Endothelial cell of umbilical vein (primary cell): ENCODE measurements at regions not wholly inside any gene's neighbourhood (a gene's known extent, or its start where the extent isn't known, plus 50 kb on each side); places are given as distances from the start of the nearest gene placed in this dataset.

Experiments used
- BruUV-seq: library from RNA; stranded (reverse); fragments of 400-500 nt; replicated peaks from 2 replicates; lab custom pipeline; 2021; lab: Mats Ljungman, UMichigan
- CTCF ChIA-PET: fragments of 300-600, 350-600 bp; sonication (Branson Sonifier 250); formaldehyde crosslinking; loops from one replicate; lab custom pipeline; 2021; ENCODE audit warnings: antibody characterized with exemption, inconsistent platforms; lab: Charles Lee
- POLR2A ChIA-PET: fragments of 300-600, 350-600 bp; sonication (Branson Sonifier 250); formaldehyde crosslinking; loops from one replicate; lab custom pipeline; 2021; ENCODE audit warnings: antibody characterized with exemption, inconsistent platforms; lab: Charles Lee
- DNase-seq: peaks from one replicate; pipeline ENCODE4 v3.0.0-alpha.2; 2011; ENCODE audit warnings: low read depth, low spot score
- FAIRE-seq: peaks from 2 replicates; lab custom pipeline; 2011; peaks lifted over from hg19 to GRCh38; lab: Jason Lieb, UNC
- H2AFZ ChIP-seq: 2 replicates; pipeline ENCODE4 v1.6.0; 2012; ENCODE audit warnings: low read depth, low read length, control low read depth, inconsistent platforms
- H3K27ac ChIP-seq: 2 replicates; pipeline ENCODE4 v1.5.1; 2011; ENCODE audit warnings: low read depth, mild to moderate bottlenecking, control low read depth, low read length, moderate library complexity; ENCODE audit not compliant: insufficient read depth
- H3K27me3 ChIP-seq, 2 experiments: 2 replicates each; pipeline versions ENCODE4 v1.6.0 to v1.6.1; 2011; ENCODE audit warnings: low read length in 2 of 2, mixed read lengths in 1 of 2; ENCODE audit not compliant: control insufficient read depth in 2 of 2, insufficient read depth in 2 of 2
- H3K36me3 ChIP-seq, 2 experiments: 2 replicates in 1 of 2; 3 replicates in 1 of 2; pipeline ENCODE4 v1.5.1; 2011; ENCODE audit warnings: low read length in 2 of 2, mild to moderate bottlenecking in 1 of 2, moderate library complexity in 1 of 2; ENCODE audit not compliant: control insufficient read depth in 2 of 2, insufficient read depth in 2 of 2; ENCODE audit errors: extremely low read depth in 1 of 2
- H3K4me1 ChIP-seq: 3 replicates; pipeline ENCODE4 v1.5.1; 2011; ENCODE audit warnings: mild to moderate bottlenecking, low read length; ENCODE audit not compliant: control insufficient read depth, insufficient read depth; ENCODE audit errors: extremely low read depth
- H3K4me2 ChIP-seq: 2 replicates; pipeline ENCODE4 v1.6.1; 2011; ENCODE audit warnings: low read length, control low read depth, mixed read lengths; ENCODE audit not compliant: insufficient read depth
- H3K4me3 ChIP-seq, 3 experiments: fragments of 200-600 bp in 1 of 3; sonication (generic), shearing (Covaris generic) in 1 of 3; replicated peaks in 1 of 3; 2 replicates each; pipeline ENCODE4 v1.5.1; 2011 to 2016; ENCODE audit warnings: control low read depth in 3 of 3, low read length in 3 of 3, mild to moderate bottlenecking in 2 of 3, inconsistent platforms in 1 of 3, low read depth in 1 of 3, moderate library complexity in 1 of 3; ENCODE audit not compliant: insufficient read depth in 1 of 3
- H3K79me2 ChIP-seq: 2 replicates; pipeline ENCODE4 v1.6.0; 2012; ENCODE audit warnings: low read length, inconsistent platforms; ENCODE audit not compliant: control insufficient read depth, insufficient read depth
- H3K9ac ChIP-seq: replicated peaks from 2 replicates; pipeline ENCODE3; 2011; ENCODE audit warnings: low read length, control low read depth; ENCODE audit not compliant: insufficient read depth; ENCODE audit errors: extremely low read depth
- H3K9me1 ChIP-seq: replicated peaks from 3 replicates; pipeline ENCODE4 v1.6.0; 2011; ENCODE audit warnings: mild to moderate bottlenecking, low read length; ENCODE audit not compliant: control insufficient read depth, insufficient read depth; ENCODE audit errors: extremely low read depth
- H3K9me3 ChIP-seq: replicated peaks from 2 replicates; pipeline ENCODE4 v1.5.1; 2012; ENCODE audit warnings: low read length, inconsistent platforms; ENCODE audit not compliant: control insufficient read depth, insufficient read depth
- H4K20me1 ChIP-seq: replicated peaks from 2 replicates; pipeline ENCODE3; 2011; ENCODE audit warnings: mild to moderate bottlenecking, low read length; ENCODE audit not compliant: control insufficient read depth, insufficient read depth; ENCODE audit errors: extremely low read depth
- EZH2 ChIP-seq: IDR thresholded peaks from 2 replicates; pipeline ENCODE4 v1.6.1; 2012; ENCODE audit warnings: borderline replicate concordance, low read depth, mild to moderate bottlenecking, moderate library complexity, low read length, inconsistent platforms; ENCODE audit not compliant: severe bottlenecking
- FOS ChIP-seq: IDR thresholded peaks from 2 replicates; pipeline ENCODE4 v1.6.1; 2011; ENCODE audit warnings: mild to moderate bottlenecking, low read length, moderate library complexity, borderline replicate concordance; ENCODE audit not compliant: insufficient read depth
- GATA2 ChIP-seq: IDR thresholded peaks from 2 replicates; pipeline ENCODE4 v1.7.0; 2011; ENCODE audit warnings: low read depth, mild to moderate bottlenecking, moderate library complexity, mixed read lengths, low read length; ENCODE audit not compliant: insufficient read length, insufficient read depth
- JUN ChIP-seq: IDR thresholded peaks from 2 replicates; pipeline ENCODE4 v1.6.1; 2011; ENCODE audit warnings: borderline replicate concordance, low read depth; ENCODE audit not compliant: insufficient read length, insufficient read depth
- MYC ChIP-seq: IDR thresholded peaks from one replicate; pipeline ENCODE4 v1.6.1; 2011; ENCODE audit warnings: mild to moderate bottlenecking, low read depth, low read length
- POLR2A ChIP-seq: IDR thresholded peaks from 2 replicates; pipeline ENCODE4 v1.6.1; 2012; ENCODE audit warnings: low read depth, mild to moderate bottlenecking, control low read depth, low read length
- POLR2AphosphoS5 ChIP-seq: IDR thresholded peaks from 2 replicates; pipeline ENCODE4 v1.6.1; 2012; ENCODE audit warnings: low read depth, mild to moderate bottlenecking, control low read depth, low read length, moderate library complexity; ENCODE audit not compliant: insufficient read depth
- dilution Hi-C: fragments of 300-500 bp; cut with MboI; formaldehyde crosslinking; loops from one replicate; pipeline ENCODE4 v1.15.0; 2019; ENCODE audit warnings: low sequenced_read_pairs; ENCODE audit not compliant: extremely low pct_ligation_motif_present
- intact Hi-C: fragments of 100-400 bp; cut with micrococcal nuclease; formaldehyde crosslinking; loops from one replicate; pipeline ENCODE4 v1.10.0; 2022
- TF ChIP-seq, protein P1 (sequence below): IDR thresholded peaks from 2 replicates; pipeline ENCODE4 v1.6.1; 2011; ENCODE audit not compliant: insufficient read depth, insufficient read length
- TF ChIP-seq, protein P2 (sequence below), 2 donors: IDR thresholded peaks; 1 replicate in 1 of 2; 2 replicates in 1 of 2; pipeline ENCODE4 v1.5.1; 2011; ENCODE audit warnings: low read length in 2 of 2, mild to moderate bottlenecking in 2 of 2, moderate library complexity in 2 of 2, control low read depth in 1 of 2, inconsistent platforms in 1 of 2, low read depth in 1 of 2; ENCODE audit not compliant: insufficient read depth in 1 of 2; ENCODE audit errors: extremely low read depth in 1 of 2

DNA sequence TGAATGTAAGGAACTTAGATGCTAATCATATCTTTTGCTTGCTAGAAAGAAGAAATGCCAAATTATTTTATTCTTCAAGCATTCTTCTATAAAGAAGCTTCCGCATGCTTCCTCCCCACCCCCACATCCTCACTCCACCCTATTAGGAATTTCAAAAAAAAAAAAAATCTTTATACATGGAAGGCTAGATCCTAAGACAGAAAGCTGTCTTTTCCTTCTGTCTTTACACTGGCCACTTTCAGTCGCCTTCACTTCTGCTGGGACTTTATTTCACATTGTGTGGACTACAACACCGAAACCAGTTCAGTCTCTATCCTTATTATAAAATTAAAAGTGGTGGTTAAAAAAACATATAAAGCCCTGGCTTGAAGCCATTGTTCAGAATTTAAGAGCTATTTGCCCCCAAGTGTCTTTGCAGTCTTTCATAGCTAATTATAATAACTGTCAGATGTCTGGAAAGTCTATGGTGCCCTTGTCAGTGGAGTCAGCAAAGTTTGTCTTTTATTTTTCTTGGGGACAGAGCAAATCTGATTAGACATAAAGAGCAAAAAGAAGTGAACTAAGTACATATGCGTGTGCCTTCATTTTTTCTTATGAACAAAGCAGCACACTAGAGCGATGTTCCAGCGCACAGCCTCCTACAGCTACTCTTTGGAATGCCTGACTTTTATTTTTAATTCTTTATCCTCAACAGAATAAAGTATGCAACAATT lies 297.7 kb downstream of the PTPRC start:
- Histone ChIP-seq H3K9me3 (no peaks in the 10 kb centered on the region), H3K4me2 (peak overlapping the region; percentile 95), H4K20me1 (no peaks in the 10 kb centered on the region), H3K27me3 (no peaks in the 10 kb centered on the region), H3K79me2 (peaks cover 54% of the 10 kb centered on the region), H3K9ac (peak overlapping the region; percentile 99), H3K4me1 (peaks cover 26% of the 10 kb centered on the region), H3K4me3 (peak overlapping the region; percentile 63 to 99 (median 93)), H3K36me3 (peaks cover 0 to 3% of the 10 kb centered on the region in 2 experiments), H3K9me1 (no peaks in the 10 kb centered on the region), H2AFZ (no peak overlapping the region), H3K27ac (peak overlapping the region; percentile 95)
- intact Hi-C loops: loop anchor here (1.0 to 10.0 kb wide), 7 partner anchors 55 to 921 kb away; partner anchors contain the start of gene NEK7
- ChIA-PET CTCF (interaction anchor here (0.9 to 3.5 kb wide), 20 partner anchors 11 to 614 kb away, joined by 3 to 28 read pairs (median 4); no protein-coding TSS in a partner anchor), POLR2A (interaction anchor here (0.7 to 1.7 kb wide), 10 partner anchors 14 to 528 kb away, joined by 3 to 11 read pairs (median 4); no protein-coding TSS in a partner anchor)
- TF ChIP-seq POLR2AphosphoS5 (no peak), EZH2 (no peak), MYC (no peak), GATA2 (no peak), JUN (no peak), FOS (no peak), POLR2A (no peak)
- TF ChIP-seq, protein P1, sequence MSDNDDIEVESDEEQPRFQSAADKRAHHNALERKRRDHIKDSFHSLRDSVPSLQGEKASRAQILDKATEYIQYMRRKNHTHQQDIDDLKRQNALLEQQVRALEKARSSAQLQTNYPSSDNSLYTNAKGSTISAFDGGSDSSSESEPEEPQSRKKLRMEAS: no peak
- TF ChIP-seq, protein P2, sequence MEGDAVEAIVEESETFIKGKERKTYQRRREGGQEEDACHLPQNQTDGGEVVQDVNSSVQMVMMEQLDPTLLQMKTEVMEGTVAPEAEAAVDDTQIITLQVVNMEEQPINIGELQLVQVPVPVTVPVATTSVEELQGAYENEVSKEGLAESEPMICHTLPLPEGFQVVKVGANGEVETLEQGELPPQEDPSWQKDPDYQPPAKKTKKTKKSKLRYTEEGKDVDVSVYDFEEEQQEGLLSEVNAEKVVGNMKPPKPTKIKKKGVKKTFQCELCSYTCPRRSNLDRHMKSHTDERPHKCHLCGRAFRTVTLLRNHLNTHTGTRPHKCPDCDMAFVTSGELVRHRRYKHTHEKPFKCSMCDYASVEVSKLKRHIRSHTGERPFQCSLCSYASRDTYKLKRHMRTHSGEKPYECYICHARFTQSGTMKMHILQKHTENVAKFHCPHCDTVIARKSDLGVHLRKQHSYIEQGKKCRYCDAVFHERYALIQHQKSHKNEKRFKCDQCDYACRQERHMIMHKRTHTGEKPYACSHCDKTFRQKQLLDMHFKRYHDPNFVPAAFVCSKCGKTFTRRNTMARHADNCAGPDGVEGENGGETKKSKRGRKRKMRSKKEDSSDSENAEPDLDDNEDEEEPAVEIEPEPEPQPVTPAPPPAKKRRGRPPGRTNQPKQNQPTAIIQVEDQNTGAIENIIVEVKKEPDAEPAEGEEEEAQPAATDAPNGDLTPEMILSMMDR (IDR thresholded peaks at IDR 0.05; ENCODE audit: extremely low read depth in 1 of 2, insufficient read depth in 1 of 2, low read depth in 1 of 2, low read length in 2 of 2): no peak
- FAIRE-seq (no peak), DNase-seq (peak; percentile 72)
- dilution Hi-C loops: no loop called here
- BruUV-seq: TSS peak; percentile 66
